Liver (tissue), 8 donors: ENCODE measurements at regions not wholly inside any gene's neighbourhood (a gene's known extent, or its start where the extent isn't known, plus 50 kb on each side); places are given as distances from the start of the nearest gene placed in this dataset.

ENCODE experiments used
- DNase-seq: peaks from one replicate; pipeline ENCODE4 v3.0.0-alpha.2; 2017; ENCODE audit warnings: low spot score
- H3K27ac ChIP-seq, 2 donors: one replicate each; pipeline ENCODE4 v1.7.0; 2013; ENCODE audit warnings: inconsistent platforms in 2 of 2, low read length in 2 of 2, control low read depth in 1 of 2, low read depth in 1 of 2, mild to moderate bottlenecking in 1 of 2
- H3K27me3 ChIP-seq, 4 donors: one replicate each; pipeline versions ENCODE4 v1.6.1 to v1.7.0; 2013; ENCODE audit warnings: low read length in 3 of 4, inconsistent platforms in 1 of 4, mild to moderate bottlenecking in 1 of 4, moderate library complexity in 1 of 4; ENCODE audit not compliant: control insufficient read depth in 4 of 4, insufficient read depth in 4 of 4
- H3K36me3 ChIP-seq, 4 donors: one replicate each; pipeline versions ENCODE4 v1.6.1 to v1.7.0; 2013; ENCODE audit warnings: low read length in 3 of 4, mild to moderate bottlenecking in 3 of 4, low read depth in 1 of 4, moderate library complexity in 1 of 4; ENCODE audit not compliant: control insufficient read depth in 4 of 4, insufficient read depth in 3 of 4
- H3K4me1 ChIP-seq, 4 donors: one replicate each; pipeline versions ENCODE4 v1.6.1 to v1.7.0; 2013; ENCODE audit warnings: low read length in 3 of 4, mild to moderate bottlenecking in 3 of 4, moderate library complexity in 1 of 4; ENCODE audit not compliant: control insufficient read depth in 4 of 4, insufficient read depth in 4 of 4
- H3K4me3 ChIP-seq, 3 donors: one replicate each; pipeline versions ENCODE4 v1.6.1 to v1.7.0; 2013; ENCODE audit warnings: low read length in 3 of 3, control low read depth in 1 of 3, low read depth in 1 of 3, mild to moderate bottlenecking in 1 of 3
- H3K9ac ChIP-seq, 2 donors: one replicate each; pipeline ENCODE4 v1.7.0; 2013; ENCODE audit warnings: low read length in 2 of 2, mild to moderate bottlenecking in 2 of 2, moderate library complexity in 2 of 2, control low read depth in 1 of 2, low read depth in 1 of 2
- H3K9me3 ChIP-seq, 4 donors: one replicate each; pipeline versions ENCODE4 v1.6.1 to v1.7.0; 2013; ENCODE audit warnings: low read length in 3 of 4; ENCODE audit not compliant: control insufficient read depth in 4 of 4
- ATF3 ChIP-seq: IDR thresholded peaks from 2 replicates; pipeline ENCODE4 v1.6.1; 2016; ENCODE audit warnings: antibody characterized with exemption
- CTCF ChIP-seq: fragments of 150-350 bp; IDR thresholded peaks from 2 replicates; pipeline ENCODE4 v1.5.1; 2017; ENCODE audit warnings: improper control_type of control experiment, low read depth, low read length; ENCODE audit not compliant: missing input control
- EGR1 ChIP-seq, 2 donors: IDR thresholded peaks; 2 replicates each; pipeline ENCODE4 v1.6.1; 2016 to 2018; ENCODE audit warnings: antibody characterized with exemption in 2 of 2, low read depth in 2 of 2
- FOXA1 ChIP-seq: IDR thresholded peaks from 2 replicates; pipeline ENCODE4 v1.6.1; 2016; ENCODE audit warnings: antibody characterized with exemption
- FOXA2 ChIP-seq: IDR thresholded peaks from 2 replicates; pipeline ENCODE4 v1.6.1; 2016; ENCODE audit warnings: antibody characterized with exemption
- GABPA ChIP-seq, 2 donors: IDR thresholded peaks in 1 of 2; conservative IDR thresholded peaks in 1 of 2; 2 replicates each; pipeline ENCODE4 v1.6.1; 2016; ENCODE audit warnings: antibody characterized with exemption in 2 of 2, mild to moderate bottlenecking in 1 of 2, moderate library complexity in 1 of 2
- HNF4A ChIP-seq, 2 donors: conservative IDR thresholded peaks; 2 replicates each; pipeline ENCODE4 v1.6.1; 2016; ENCODE audit warnings: antibody characterized with exemption in 2 of 2, mild to moderate bottlenecking in 2 of 2
- HNF4G ChIP-seq: IDR thresholded peaks from 2 replicates; pipeline ENCODE4 v1.6.1; 2016; ENCODE audit warnings: antibody characterized with exemption
- JUND ChIP-seq, 2 donors: IDR thresholded peaks; 2 replicates each; pipeline ENCODE4 v1.6.1; 2016; ENCODE audit warnings: antibody characterized with exemption in 2 of 2
- MAX ChIP-seq: IDR thresholded peaks from 2 replicates; pipeline ENCODE4 v1.6.1; 2016; ENCODE audit warnings: antibody characterized with exemption
- NR2F2 ChIP-seq: IDR thresholded peaks from 2 replicates; pipeline ENCODE4 v1.6.1; 2016; ENCODE audit warnings: antibody characterized with exemption
- RAD21 ChIP-seq, 2 donors: IDR thresholded peaks; 2 replicates each; pipeline ENCODE4 v1.6.1; 2016; ENCODE audit warnings: antibody characterized with exemption in 2 of 2, mild to moderate bottlenecking in 2 of 2
- REST ChIP-seq: IDR thresholded peaks from 2 replicates; pipeline ENCODE4 v1.6.1; 2016; ENCODE audit warnings: antibody characterized with exemption, mild to moderate bottlenecking
- RXRA ChIP-seq, 2 donors: IDR thresholded peaks; 2 replicates each; pipeline ENCODE4 v1.6.1; 2017 to 2018; ENCODE audit warnings: antibody characterized with exemption in 2 of 2, mild to moderate bottlenecking in 1 of 2
- SP1 ChIP-seq: IDR thresholded peaks from 2 replicates; pipeline ENCODE4 v1.6.1; 2018; ENCODE audit warnings: antibody characterized with exemption, mild to moderate bottlenecking
- TAF1 ChIP-seq: conservative IDR thresholded peaks from 2 replicates; pipeline ENCODE4 v1.6.1; 2016; ENCODE audit warnings: antibody characterized with exemption, mild to moderate bottlenecking
- YY1 ChIP-seq: IDR thresholded peaks from 2 replicates; pipeline ENCODE4 v1.6.1; 2016; ENCODE audit warnings: antibody characterized with exemption, mild to moderate bottlenecking
- ZBTB33 ChIP-seq: IDR thresholded peaks from 2 replicates; pipeline ENCODE4 v1.6.1; 2016; ENCODE audit warnings: antibody characterized with exemption
- WGBS: extraction: QIAGEN DNeasy Blood & Tissue Kit; methylation state at CpG from one replicate; pipeline ENCODE4 v1.1.7; 2013; 5-methylcytosine and 5-hydroxymethylcytosine counted together
- donor health status: healthy.
- donor health status: healthy.
- donor health status: healthy.
- donor health status: healthy.
- donor health status: healthy.

- no peaks in the 10 kb centered on the region for H3K4me1 ChIP-seq
- WGBS: 94% methylated on average over 2 of the region's 2 CpGs
- H3K4me3 ChIP-seq: no peak overlapping the region
- DNase-seq: no peak
- no peak overlapping the region for H3K27ac ChIP-seq
- no peaks in the 10 kb centered on the region for H3K9me3 ChIP-seq
- no peaks in the 10 kb centered on the region for H3K27me3 ChIP-seq
- no peak for TF ChIP-seq MAX
- no peak for TF ChIP-seq HNF4A (conservative IDR thresholded peaks at IDR 0.05)
- no peak for TF ChIP-seq JUND (IDR thresholded peaks at IDR 0.05)
- TF ChIP-seq REST: no peak
- TF ChIP-seq RXRA (IDR thresholded peaks at IDR 0.05): no peak
- no peak for TF ChIP-seq HNF4G
- no peak for TF ChIP-seq ATF3
- no peak for TF ChIP-seq CTCF
- no peak for TF ChIP-seq EGR1 (IDR thresholded peaks at IDR 0.05; ENCODE audit: low read depth in 2 of 2)
- TF ChIP-seq TAF1: no peak
- no peak for TF ChIP-seq YY1
- TF ChIP-seq RAD21 (IDR thresholded peaks at IDR 0.05): no peak
- no peak for TF ChIP-seq NR2F2
- TF ChIP-seq GABPA (IDR thresholded peaks at IDR 0.05 in 1 of 2, conservative IDR thresholded peaks at IDR 0.05 in 1 of 2): no peak
- TF ChIP-seq FOXA1: no peak
- no peak for TF ChIP-seq ZBTB33
- TF ChIP-seq SP1: no peak
- no peak for TF ChIP-seq FOXA2
- no peak overlapping the region for H3K9ac ChIP-seq
- no peaks in the 10 kb centered on the region for H3K36me3 ChIP-seq
These were observed 71.3 kb downstream of the RPE65 start for GRCh38 chr1:68378296-68379084.
